DOHH2 (cell line): ENCODE measurements at regions not wholly inside any gene's neighbourhood (a gene's known extent, or its start where the extent isn't known, plus 50 kb on each side); places are given as distances from the start of the nearest gene placed in this dataset.

Experiments
- H3F3A ChIP-seq: fragments of 200-600 bp; sonication (generic), shearing (Covaris generic); 2 replicates; pipeline ENCODE4 v1.6.0; 2016; ENCODE audit warnings: antibody characterized with exemption, mild to moderate bottlenecking; ENCODE audit not compliant: control insufficient read depth, insufficient read depth
- H3K27ac ChIP-seq: fragments of 200-600 bp; sonication (generic); 2 replicates; pipeline ENCODE4 v1.5.1; 2014; ENCODE audit warnings: low read depth, mild to moderate bottlenecking, low read length, moderate library complexity
- H3K27me3 ChIP-seq: fragments of 200-600 bp; sonication (generic); 2 replicates; pipeline ENCODE4 v1.6.1; 2014; ENCODE audit warnings: mild to moderate bottlenecking, low read length, mixed read lengths; ENCODE audit not compliant: control insufficient read depth
- H3K36me3 ChIP-seq: fragments of 200-600 bp; sonication (generic); 2 replicates; pipeline ENCODE4 v1.6.1; 2014; ENCODE audit warnings: mild to moderate bottlenecking, low read length, moderate library complexity, mixed read lengths; ENCODE audit not compliant: control insufficient read depth
- H3K4me1 ChIP-seq: fragments of 200-600 bp; sonication (generic); 2 replicates; pipeline ENCODE4 v1.6.1; 2014; ENCODE audit warnings: mild to moderate bottlenecking, low read length, mixed read lengths; ENCODE audit not compliant: control insufficient read depth
- H3K4me2 ChIP-seq: fragments of 200-600 bp; sonication (generic); 2 replicates; pipeline ENCODE4 v1.6.0; 2014; ENCODE audit warnings: mild to moderate bottlenecking, low read length, moderate library complexity
- H3K4me3 ChIP-seq: fragments of 200-600 bp; sonication (generic); 2 replicates; pipeline ENCODE4 v1.5.1; 2014; ENCODE audit warnings: mild to moderate bottlenecking, low read length, mixed read lengths
- H3K79me2 ChIP-seq: fragments of 200-600 bp; sonication (generic); 2 replicates; pipeline ENCODE4 v1.6.1; 2014; ENCODE audit warnings: mild to moderate bottlenecking, low read length, mixed read lengths; ENCODE audit not compliant: control insufficient read depth
- H3K9me2 ChIP-seq: fragments of 200-600 bp; sonication (generic); replicated peaks from 2 replicates; pipeline ENCODE4 v1.6.1; 2014; ENCODE audit warnings: mild to moderate bottlenecking, low read length, mixed read lengths; ENCODE audit not compliant: control insufficient read depth
- H3K9me3 ChIP-seq: fragments of 200-600 bp; sonication (generic); 2 replicates; pipeline ENCODE4 v1.6.1; 2014; ENCODE audit warnings: antibody characterized with exemption, low read length, mixed read lengths; ENCODE audit not compliant: control insufficient read depth, insufficient read depth
- H4K20me1 ChIP-seq: fragments of 200-600 bp; sonication (generic); 2 replicates; pipeline ENCODE4 v1.6.0; 2014; ENCODE audit warnings: low read depth, mild to moderate bottlenecking, antibody characterized with exemption, low read length, moderate library complexity; ENCODE audit not compliant: control insufficient read depth, insufficient read depth
- CTCF ChIP-seq: fragments of 200-600 bp; sonication (generic); IDR thresholded peaks from one replicate; pipeline ENCODE4 v1.5.1; 2014; ENCODE audit warnings: antibody characterized with exemption, mild to moderate bottlenecking, low read depth, low read length; ENCODE audit not compliant: poor library complexity, severe bottlenecking
- EZH2phosphoT487 ChIP-seq: fragments of 200-600 bp; sonication (generic); IDR thresholded peaks from 2 replicates; pipeline ENCODE4 v1.6.1; 2017; ENCODE audit warnings: borderline replicate concordance, mild to moderate bottlenecking, antibody characterized with exemption, low read length, moderate library complexity, mixed read lengths

GRCh38 chr2:161017780-161018470, 142.3 kb upstream of the TANK start:
- Histone ChIP-seq H3K36me3 (no peaks in the 10 kb centered on the region), H4K20me1 (no peaks in the 10 kb centered on the region), H3F3A (no peaks in the 10 kb centered on the region), H3K79me2 (no peaks in the 10 kb centered on the region), H3K4me2 (no peak overlapping the region), H3K9me2 (no peaks in the 10 kb centered on the region), H3K27me3 (no peaks in the 10 kb centered on the region), H3K27ac (no peak overlapping the region), H3K9me3 (0 out of 2 replicates have a peak, but pooled peaks cover 3% of the 10 kb centered on the region), H3K4me3 (no peak overlapping the region), H3K4me1 (no peaks in the 10 kb centered on the region)
- no peak for TF ChIP-seq CTCF
- TF ChIP-seq EZH2phosphoT487 = no peak

- H3K27ac ChIP-seq = no peak overlapping the region
- TF ChIP-seq CTCF (no peak), EZH2phosphoT487 (no peak)
- H4K20me1 ChIP-seq = no peaks in the 10 kb centered on the region
- H3K79me2 ChIP-seq = no peaks in the 10 kb centered on the region
- no peaks in the 10 kb centered on the region for H3K27me3 ChIP-seq
- no peaks in the 10 kb centered on the region for H3F3A ChIP-seq
- H3K4me1 ChIP-seq = no peaks in the 10 kb centered on the region
- no peaks in the 10 kb centered on the region for H3K36me3 ChIP-seq
- H3K4me3 ChIP-seq = no peak overlapping the region
- 0 out of 2 replicates have a peak, but pooled peaks cover 6% of the 10 kb centered on the region for H3K9me3 ChIP-seq
- no peaks in the 10 kb centered on the region for H3K9me2 ChIP-seq
- no peak overlapping the region for H3K4me2 ChIP-seq
These were observed 140.9 kb upstream of the TANK start for GRCh38 chr2:161019311-161019710.

GRCh38 chr2:161020437-161020836, 139.8 kb upstream of the TANK start:
- no peaks in the 10 kb centered on the region for H3F3A ChIP-seq
- H3K9me3 ChIP-seq = 0 out of 2 replicates have a peak, but pooled peaks cover 6% of the 10 kb centered on the region
- no peak for TF ChIP-seq CTCF
- no peak for TF ChIP-seq EZH2phosphoT487
- H3K4me3 ChIP-seq = no peak overlapping the region
- H3K27ac ChIP-seq = no peak overlapping the region
- H3K4me1 ChIP-seq = no peaks in the 10 kb centered on the region
- no peak overlapping the region for H3K4me2 ChIP-seq
- H3K9me2 ChIP-seq = no peaks in the 10 kb centered on the region
- no peaks in the 10 kb centered on the region for H3K36me3 ChIP-seq
- H3K27me3 ChIP-seq = no peaks in the 10 kb centered on the region
- no peaks in the 10 kb centered on the region for H4K20me1 ChIP-seq
- no peaks in the 10 kb centered on the region for H3K79me2 ChIP-seq
